Parathyroid adenoma (tissue), 2 donors: ENCODE measurements at regions not wholly inside any gene's neighbourhood (a gene's known extent, or its start where the extent isn't known, plus 50 kb on each side); places are given as distances from the start of the nearest gene placed in this dataset.

Source experiments
- H2AFZ ChIP-seq: fragments of 300-600 bp; sonication (generic); one replicate; pipeline ENCODE4 v1.7.0; 2017; ENCODE audit warnings: antibody characterized with exemption, mild to moderate bottlenecking
- H3K27ac ChIP-seq: fragments of 300-600 bp; sonication (generic); one replicate; pipeline ENCODE4 v1.7.0; 2017
- H3K27me3 ChIP-seq: fragments of 300-600 bp; sonication (generic); one replicate; pipeline ENCODE4 v1.7.0; 2017; ENCODE audit warnings: low read length; ENCODE audit not compliant: control insufficient read depth, insufficient read depth
- H3K36me3 ChIP-seq: fragments of 300-600 bp; sonication (generic); one replicate; pipeline ENCODE4 v1.7.0; 2017; ENCODE audit warnings: low read length; ENCODE audit not compliant: control insufficient read depth, insufficient read depth
- H3K4me1 ChIP-seq: fragments of 300-600 bp; sonication (generic); one replicate; pipeline ENCODE4 v1.7.0; 2017; ENCODE audit warnings: control low read depth
- H3K4me2 ChIP-seq: fragments of 300-600 bp; sonication (generic); one replicate; pipeline ENCODE4 v1.7.0; 2017; ENCODE audit warnings: low read length
- H3K4me3 ChIP-seq: fragments of 300-600 bp; sonication (generic); one replicate; pipeline ENCODE4 v1.7.0; 2017; ENCODE audit warnings: low read depth, low read length
- H3K79me2 ChIP-seq: fragments of 300-600 bp; sonication (generic); one replicate; pipeline ENCODE4 v1.7.0; 2017; ENCODE audit warnings: control low read depth
- H3K9ac ChIP-seq: fragments of 300-600 bp; sonication (generic); one replicate; pipeline ENCODE4 v1.7.0; 2017; ENCODE audit warnings: mild to moderate bottlenecking
- H3K9me3 ChIP-seq: fragments of 300-600 bp; sonication (generic); one replicate; pipeline ENCODE4 v1.7.0; 2017; ENCODE audit warnings: low read length; ENCODE audit not compliant: control insufficient read depth
- TF ChIP-seq, protein P1 (sequence below): fragments of 300-600 bp; sonication (generic); IDR thresholded peaks from one replicate; pipeline ENCODE4 v1.7.0; 2017; ENCODE audit warnings: antibody characterized with exemption, mild to moderate bottlenecking
- donor health status: primary hyperparathyroidism.

DNA sequence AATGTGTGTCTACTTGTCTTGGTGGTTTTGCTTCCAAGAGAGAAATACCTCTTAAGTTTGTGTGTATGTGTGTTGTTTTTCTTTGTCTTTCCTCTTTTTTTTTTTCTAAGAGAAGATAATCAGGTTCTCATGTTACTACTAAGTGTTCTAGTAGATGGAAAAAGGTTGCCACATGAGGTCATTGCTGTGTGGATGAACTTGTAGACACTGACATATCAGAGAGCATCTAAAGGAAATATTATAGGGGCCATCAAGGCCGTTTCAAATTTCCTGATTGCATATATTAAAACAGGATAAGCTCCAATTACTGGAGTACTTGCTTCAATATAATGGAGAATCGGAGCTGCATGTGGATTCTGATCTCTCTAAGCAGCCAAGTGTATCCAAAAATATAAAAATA is 747.5 kb downstream of the NR2F2 start:
- H2AFZ ChIP-seq: no peak overlapping the region
- H3K4me1 ChIP-seq: no peaks in the 10 kb centered on the region
- TF ChIP-seq, protein P1, sequence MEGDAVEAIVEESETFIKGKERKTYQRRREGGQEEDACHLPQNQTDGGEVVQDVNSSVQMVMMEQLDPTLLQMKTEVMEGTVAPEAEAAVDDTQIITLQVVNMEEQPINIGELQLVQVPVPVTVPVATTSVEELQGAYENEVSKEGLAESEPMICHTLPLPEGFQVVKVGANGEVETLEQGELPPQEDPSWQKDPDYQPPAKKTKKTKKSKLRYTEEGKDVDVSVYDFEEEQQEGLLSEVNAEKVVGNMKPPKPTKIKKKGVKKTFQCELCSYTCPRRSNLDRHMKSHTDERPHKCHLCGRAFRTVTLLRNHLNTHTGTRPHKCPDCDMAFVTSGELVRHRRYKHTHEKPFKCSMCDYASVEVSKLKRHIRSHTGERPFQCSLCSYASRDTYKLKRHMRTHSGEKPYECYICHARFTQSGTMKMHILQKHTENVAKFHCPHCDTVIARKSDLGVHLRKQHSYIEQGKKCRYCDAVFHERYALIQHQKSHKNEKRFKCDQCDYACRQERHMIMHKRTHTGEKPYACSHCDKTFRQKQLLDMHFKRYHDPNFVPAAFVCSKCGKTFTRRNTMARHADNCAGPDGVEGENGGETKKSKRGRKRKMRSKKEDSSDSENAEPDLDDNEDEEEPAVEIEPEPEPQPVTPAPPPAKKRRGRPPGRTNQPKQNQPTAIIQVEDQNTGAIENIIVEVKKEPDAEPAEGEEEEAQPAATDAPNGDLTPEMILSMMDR: no peak
- no peaks in the 10 kb centered on the region for H3K27me3 ChIP-seq
- no peak overlapping the region for H3K4me3 ChIP-seq
- no peak overlapping the region for H3K27ac ChIP-seq
- H3K36me3 ChIP-seq: no peaks in the 10 kb centered on the region
- H3K79me2 ChIP-seq: no peaks in the 10 kb centered on the region
- no peak overlapping the region for H3K4me2 ChIP-seq
- H3K9me3 ChIP-seq: no peaks in the 10 kb centered on the region
- no peak overlapping the region for H3K9ac ChIP-seq

DNA sequence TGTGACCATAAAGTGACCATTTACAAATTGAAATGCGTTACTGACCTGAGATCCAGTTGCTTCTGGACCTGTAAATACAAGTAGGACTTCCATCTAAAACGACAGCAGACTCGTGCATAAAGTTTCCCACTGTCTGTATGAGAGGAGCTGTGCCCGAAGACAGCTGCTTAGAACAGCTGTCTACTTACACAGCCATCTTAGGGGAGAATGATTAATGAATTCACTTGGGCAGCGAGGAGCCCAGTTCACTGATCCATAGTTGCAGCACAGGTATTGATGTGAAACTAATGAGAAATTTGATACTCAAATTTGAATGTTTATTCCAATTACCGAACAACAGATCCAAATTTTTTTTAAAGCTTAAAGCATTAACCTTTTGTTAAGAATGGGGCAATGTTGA is 748.1 kb downstream of the NR2F2 start:
- H2AFZ ChIP-seq: no peak overlapping the region
- no peaks in the 10 kb centered on the region for H3K9me3 ChIP-seq
- H3K4me3 ChIP-seq: no peak overlapping the region
- H3K4me2 ChIP-seq: no peak overlapping the region
- TF ChIP-seq, protein P1: no peak
- no peaks in the 10 kb centered on the region for H3K36me3 ChIP-seq
- no peaks in the 10 kb centered on the region for H3K27me3 ChIP-seq
- H3K79me2 ChIP-seq: no peaks in the 10 kb centered on the region
- no peaks in the 10 kb centered on the region for H3K4me1 ChIP-seq
- H3K9ac ChIP-seq: no peak overlapping the region
- H3K27ac ChIP-seq: no peak overlapping the region

DNA sequence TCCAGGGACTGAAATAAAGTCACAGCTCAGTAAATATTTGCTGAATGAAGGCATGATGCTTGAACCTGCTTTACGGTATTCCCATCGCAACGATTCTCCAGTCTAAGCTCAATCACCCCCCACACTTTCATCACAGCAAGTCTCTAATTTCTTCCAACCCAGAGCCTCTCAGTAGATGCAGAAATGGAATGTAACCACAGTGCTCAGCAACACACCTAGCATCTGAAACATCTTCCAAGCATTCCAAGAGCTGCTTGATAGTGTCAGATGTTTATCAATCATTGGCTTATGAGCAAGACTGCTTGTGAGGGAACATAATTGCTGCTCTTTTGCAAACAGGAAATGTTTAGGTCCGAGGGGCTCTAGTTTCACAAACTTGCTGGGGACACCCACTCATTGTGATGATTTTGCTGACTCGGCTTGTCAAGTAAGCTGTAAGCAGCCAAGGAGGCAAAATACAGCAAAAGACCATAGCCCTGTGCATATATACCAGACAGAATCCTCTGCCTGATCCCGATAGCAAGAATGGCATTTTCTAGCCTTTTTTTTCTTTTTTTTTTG is 751.2 kb downstream of the NR2F2 start:
- no peaks in the 10 kb centered on the region for H3K79me2 ChIP-seq
- no peak overlapping the region for H3K27ac ChIP-seq
- no peak overlapping the region for H3K4me3 ChIP-seq
- H3K9ac ChIP-seq: no peak overlapping the region
- no peaks in the 10 kb centered on the region for H3K27me3 ChIP-seq
- H3K36me3 ChIP-seq: no peaks in the 10 kb centered on the region
- no peaks in the 10 kb centered on the region for H3K9me3 ChIP-seq
- no peak overlapping the region for H2AFZ ChIP-seq
- no peak overlapping the region for H3K4me2 ChIP-seq
- no peaks in the 10 kb centered on the region for H3K4me1 ChIP-seq
- TF ChIP-seq, protein P1: no peak

DNA sequence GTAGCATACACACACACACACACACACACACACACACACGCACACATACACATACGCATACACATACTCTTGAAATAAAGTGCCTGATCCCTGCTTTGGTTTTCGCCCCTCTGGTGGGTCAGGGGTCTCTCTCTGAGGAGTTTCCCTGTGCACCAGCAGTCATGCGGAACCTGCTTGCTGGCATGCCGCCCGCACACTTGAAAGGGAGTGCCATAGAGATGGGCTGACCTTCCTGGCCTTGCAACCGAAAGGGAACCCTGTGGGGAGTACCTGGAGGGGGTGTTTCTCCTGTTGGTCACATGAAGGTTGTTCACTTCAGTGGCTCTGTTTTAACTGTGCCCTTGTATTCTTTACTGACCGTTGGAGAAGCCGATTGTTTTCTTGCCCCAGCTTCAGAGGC is 752.3 kb downstream of the NR2F2 start:
- H3K4me1 ChIP-seq: no peaks in the 10 kb centered on the region
- H3K27me3 ChIP-seq: no peaks in the 10 kb centered on the region
- H2AFZ ChIP-seq: no peak overlapping the region
- H3K4me2 ChIP-seq: no peak overlapping the region
- H3K79me2 ChIP-seq: no peaks in the 10 kb centered on the region
- no peak overlapping the region for H3K27ac ChIP-seq
- no peaks in the 10 kb centered on the region for H3K36me3 ChIP-seq
- H3K9ac ChIP-seq: no peak overlapping the region
- no peaks in the 10 kb centered on the region for H3K9me3 ChIP-seq
- TF ChIP-seq, protein P1: no peak
- no peak overlapping the region for H3K4me3 ChIP-seq

DNA sequence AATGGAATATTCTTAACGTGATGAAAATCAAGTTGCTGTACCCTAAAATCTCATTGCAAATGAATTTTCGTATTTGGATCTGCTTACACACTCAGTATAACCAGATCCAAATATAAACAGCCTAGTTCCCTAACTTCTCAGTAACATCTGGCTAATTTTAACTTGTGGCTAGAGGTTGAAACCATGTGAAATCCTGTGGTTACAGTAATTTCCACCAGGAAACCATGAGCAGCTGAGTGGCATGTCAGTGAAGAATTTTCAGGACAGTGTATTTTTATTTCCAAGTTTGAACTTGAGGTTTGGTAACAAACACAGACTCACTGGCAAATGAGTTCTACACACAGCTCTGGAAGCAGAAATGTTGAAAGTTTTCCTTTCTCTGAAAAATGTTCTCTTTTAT is 754.1 kb downstream of the NR2F2 start:
- H3K27ac ChIP-seq: no peak overlapping the region
- H3K9ac ChIP-seq: no peak overlapping the region
- H3K27me3 ChIP-seq: no peaks in the 10 kb centered on the region
- H3K9me3 ChIP-seq: no peaks in the 10 kb centered on the region
- no peak overlapping the region for H3K4me3 ChIP-seq
- TF ChIP-seq, protein P1: no peak
- H3K4me2 ChIP-seq: no peak overlapping the region
- H3K36me3 ChIP-seq: no peaks in the 10 kb centered on the region
- no peak overlapping the region for H2AFZ ChIP-seq
- no peaks in the 10 kb centered on the region for H3K79me2 ChIP-seq
- H3K4me1 ChIP-seq: no peaks in the 10 kb centered on the region
